Panc1 (cell line): ENCODE measurements at regions not wholly inside any gene's neighbourhood (a gene's known extent, or its start where the extent isn't known, plus 50 kb on each side); places are given as distances from the start of the nearest gene placed in this dataset.

Source experiments
- ATAC-seq: fragments of 200-7000 bp; cut with Tn5 transposase; 2 replicates; pipeline ENCODE4 v1.9.1; 2020; ENCODE audit warnings: mild to moderate bottlenecking, moderate library complexity
- BruUV-seq: library from RNA; stranded (reverse); fragments of 400-500 nt; replicated peaks from 2 replicates; lab custom pipeline; 2021; lab: Mats Ljungman, UMichigan
- CTCF ChIA-PET: fragments of 300-600 bp; sonication (Branson Sonifier 250); formaldehyde crosslinking; loops from one replicate; lab custom pipeline; 2022; ENCODE audit warnings: antibody characterized with exemption; lab: Charles Lee
- POLR2A ChIA-PET: fragments of 300-600 bp; sonication (Branson Sonifier 250); formaldehyde crosslinking; loops from one replicate; lab custom pipeline; 2022; ENCODE audit warnings: antibody characterized with exemption; lab: Charles Lee
- DNase-seq: peaks from one replicate; pipeline ENCODE4 v3.0.0-alpha.2; 2010; ENCODE audit warnings: low read depth, low spot score
- H3K27ac ChIP-seq: 2 replicates; pipeline ENCODE4 v1.5.1; 2011; ENCODE audit warnings: mild to moderate bottlenecking, low read length, inconsistent platforms
- H3K27me3 ChIP-seq: fragments of 200-500 bp; sonication (Bioruptor generic); 2 replicates; pipeline ENCODE4 v1.6.0; 2014; ENCODE audit warnings: low read length, inconsistent platforms; ENCODE audit not compliant: control insufficient read depth, insufficient read depth
- H3K36me3 ChIP-seq: fragments of 200-500 bp; sonication (Bioruptor generic); 2 replicates; pipeline ENCODE4 v1.5.1; 2014; ENCODE audit warnings: inconsistent platforms, mild to moderate bottlenecking, low read length, moderate library complexity; ENCODE audit not compliant: control insufficient read depth, insufficient read depth
- H3K4me1 ChIP-seq: 2 replicates; pipeline ENCODE4 v1.5.1; 2011; ENCODE audit warnings: inconsistent platforms, mild to moderate bottlenecking, low read length, moderate library complexity; ENCODE audit not compliant: control insufficient read depth, insufficient read depth
- H3K4me3 ChIP-seq, 2 experiments: 2 replicates each; pipeline ENCODE4 v1.5.1; 2011 to 2012; ENCODE audit warnings: low read depth in 2 of 2, low read length in 2 of 2, mild to moderate bottlenecking in 2 of 2, inconsistent platforms in 1 of 2, moderate library complexity in 1 of 2
- H3K9me3 ChIP-seq: fragments of 200-500 bp; sonication (Bioruptor generic); 2 replicates; pipeline ENCODE4 v1.5.1; 2014; ENCODE audit warnings: low read depth, mild to moderate bottlenecking, inconsistent platforms, low read length, moderate library complexity; ENCODE audit not compliant: control insufficient read depth, insufficient read depth
- CTCF ChIP-seq: fragments of 450-650 bp; IDR thresholded peaks from 2 replicates; pipeline ENCODE4 v1.5.1; 2017; ENCODE audit warnings: mild to moderate bottlenecking
- POLR2AphosphoS5 ChIP-seq: IDR thresholded peaks from 2 replicates; pipeline ENCODE4 v1.6.1; 2012; ENCODE audit warnings: mild to moderate bottlenecking, low read depth, low read length, moderate library complexity
- REST ChIP-seq, 2 experiments: IDR thresholded peaks; 2 replicates each; pipeline ENCODE4 v1.6.1; 2011 to 2012; ENCODE audit warnings: low read depth in 2 of 2, control low read depth in 1 of 2, low read length in 1 of 2, mild to moderate bottlenecking in 1 of 2, moderate library complexity in 1 of 2; ENCODE audit not compliant: insufficient read depth in 1 of 2
- SIN3A ChIP-seq: IDR thresholded peaks from 2 replicates; pipeline ENCODE4 v1.6.1; 2012; ENCODE audit warnings: low read depth, mild to moderate bottlenecking, low read length, moderate library complexity, borderline replicate concordance; ENCODE audit not compliant: insufficient read depth
- TCF7L2 ChIP-seq: IDR thresholded peaks from 2 replicates; pipeline ENCODE4 v1.6.1; 2011; ENCODE audit warnings: mild to moderate bottlenecking, low read depth, low read length, inconsistent platforms
- in situ Hi-C: cut with HindIII; loops from 2 replicates; pipeline ENCODE4 v1.10.0; 2016; ENCODE audit warnings: low sequenced_read_pairs, low pct_unique_long_range_greater_than_20kb
- intact Hi-C: fragments of 100-400 bp; cut with micrococcal nuclease; formaldehyde crosslinking; loops from one replicate; pipeline ENCODE4 v1.10.0; 2022; ENCODE audit not compliant: unreplicated experiment

- POLR2A ChIA-PET = no interaction called here
- Histone ChIP-seq H3K9me3 (no peaks in the 10 kb centered on the region), H3K36me3 (no peaks in the 10 kb centered on the region), H3K27ac (no peak overlapping the region), H3K27me3 (no peaks in the 10 kb centered on the region; the same call in 1 of the 2 replicates), H3K4me3 (no peak overlapping the region), H3K4me1 (no peaks in the 10 kb centered on the region)
- DNase-seq = no peak
- intact Hi-C loops (loop anchor here (5.0 to 10.0 kb wide), 3 partner anchors 92 to 810 kb away; no protein-coding TSS in a partner anchor), in situ Hi-C loops (no loop called here)
- CTCF ChIA-PET = no interaction called here
- no TSS peak for BruUV-seq
- TF ChIP-seq SIN3A = no peak
- no peak for TF ChIP-seq POLR2AphosphoS5
- TF ChIP-seq REST (IDR thresholded peaks at IDR 0.05; ENCODE audit: insufficient read depth in 1 of 2, low read depth in 2 of 2, low read length in 1 of 2) = no peak
- TF ChIP-seq TCF7L2 = no peak
- no peak for TF ChIP-seq CTCF
- no peak for ATAC-seq
These were observed 100.5 kb downstream of the NPY start for GRCh38 chr7:24384362-24385030.

GRCh38 chr7:24388212-24388611, 104.2 kb downstream of the NPY start:
- CTCF ChIA-PET = interaction anchor here (0.6 kb wide), 1 partner anchor 624 kb away, joined by 4 read pairs; no protein-coding TSS in a partner anchor
- POLR2A ChIA-PET = no interaction called here
- H3K9me3 ChIP-seq = no peaks in the 10 kb centered on the region
- H3K27me3 ChIP-seq = peaks cover 6% of the 10 kb centered on the region; the same call in 1 of the 2 replicates
- no peak overlapping the region for H3K27ac ChIP-seq
- DNase-seq (no peak), ATAC-seq (no peak)
- BruUV-seq = no TSS peak
- intact Hi-C loops = loop anchor here (10.0 kb wide), 2 partner anchors 523 to 813 kb away; no protein-coding TSS in a partner anchor
- H3K4me1 ChIP-seq = no peaks in the 10 kb centered on the region
- no peak overlapping the region for H3K4me3 ChIP-seq
- TF ChIP-seq TCF7L2 = no peak
- no peak for TF ChIP-seq CTCF
- TF ChIP-seq REST (IDR thresholded peaks at IDR 0.05; ENCODE audit: insufficient read depth in 1 of 2, low read depth in 2 of 2, low read length in 1 of 2) = no peak
- no peak for TF ChIP-seq SIN3A
- TF ChIP-seq POLR2AphosphoS5 = no peak
- no peaks in the 10 kb centered on the region for H3K36me3 ChIP-seq
- in situ Hi-C loops = no loop called here
